ENCODE measurements at regions not wholly inside any gene's neighbourhood (a gene's known extent, or its start where the extent isn't known, plus 50 kb on each side); places are given as distances from the start of the nearest gene placed in this dataset.
"Not testable (repeated sequence)": the region's sequence is repeated elsewhere in the genome, so short reads cannot be mapped to it uniquely, and the experiment has no call there.

- H3K36me3 ChIP-seq (ENCODE audit: control insufficient read depth in 4 of 4, insufficient read depth in 3 of 4, low read depth in 1 of 4, low read length in 3 of 4); H3K27me3 ChIP-seq (ENCODE audit: control insufficient read depth in 4 of 4, insufficient read depth in 4 of 4, low read length in 3 of 4); DNase-seq (ENCODE audit: low spot score); H3K9me3 ChIP-seq (ENCODE audit: control insufficient read depth in 4 of 4, low read length in 3 of 4); H3K27ac ChIP-seq (ENCODE audit: low read depth in 1 of 2, low read length in 2 of 2); H3K4me3 ChIP-seq (ENCODE audit: low read depth in 1 of 3, low read length in 3 of 3); H3K4me1 ChIP-seq (ENCODE audit: control insufficient read depth in 4 of 4, insufficient read depth in 4 of 4, low read length in 3 of 4); H3K9ac ChIP-seq (ENCODE audit: low read depth in 1 of 2, low read length in 2 of 2): not testable (repeated sequence)
- 33% methylated on average over 30 of the region's 33 CpGs for WGBS
These were observed 1503.1 kb downstream of the FOXD4L5 start for GRCh38 chr9:63781817-63782439.

- WGBS, result 31% methylated on average over 35 of the region's 35 CpGs
- H3K4me3 ChIP-seq (ENCODE audit: low read depth in 1 of 3, low read length in 3 of 3); H3K27ac ChIP-seq (ENCODE audit: low read depth in 1 of 2, low read length in 2 of 2); H3K9ac ChIP-seq (ENCODE audit: low read depth in 1 of 2, low read length in 2 of 2); H3K4me1 ChIP-seq (ENCODE audit: control insufficient read depth in 4 of 4, insufficient read depth in 4 of 4, low read length in 3 of 4); H3K27me3 ChIP-seq (ENCODE audit: control insufficient read depth in 4 of 4, insufficient read depth in 4 of 4, low read length in 3 of 4); H3K9me3 ChIP-seq (ENCODE audit: control insufficient read depth in 4 of 4, low read length in 3 of 4); DNase-seq (ENCODE audit: low spot score); H3K36me3 ChIP-seq (ENCODE audit: control insufficient read depth in 4 of 4, insufficient read depth in 3 of 4, low read depth in 1 of 4, low read length in 3 of 4): not testable (repeated sequence)
These were observed 1503.6 kb downstream of the FOXD4L5 start for GRCh38 chr9:63781390-63781789.

GRCh38 chr9:63776220-63776619 lies 1508.8 kb downstream of the FOXD4L5 start:
- not testable (repeated sequence) for H3K9ac ChIP-seq (ENCODE audit: low read depth in 1 of 2, low read length in 2 of 2); H3K9me3 ChIP-seq (ENCODE audit: control insufficient read depth in 4 of 4, low read length in 3 of 4); H3K36me3 ChIP-seq (ENCODE audit: control insufficient read depth in 4 of 4, insufficient read depth in 3 of 4, low read depth in 1 of 4, low read length in 3 of 4)

GRCh38 chr9:63775092-63775426 lies 1510.0 kb downstream of the FOXD4L5 start:
- not testable (repeated sequence) for H3K27me3 ChIP-seq (ENCODE audit: control insufficient read depth in 4 of 4, insufficient read depth in 4 of 4, low read length in 3 of 4); H3K9me3 ChIP-seq (ENCODE audit: control insufficient read depth in 4 of 4, low read length in 3 of 4); H3K36me3 ChIP-seq (ENCODE audit: control insufficient read depth in 4 of 4, insufficient read depth in 3 of 4, low read depth in 1 of 4, low read length in 3 of 4); H3K27ac ChIP-seq (ENCODE audit: low read depth in 1 of 2, low read length in 2 of 2); H3K9ac ChIP-seq (ENCODE audit: low read depth in 1 of 2, low read length in 2 of 2); DNase-seq (ENCODE audit: low spot score); H3K4me1 ChIP-seq (ENCODE audit: control insufficient read depth in 4 of 4, insufficient read depth in 4 of 4, low read length in 3 of 4); H3K4me3 ChIP-seq (ENCODE audit: low read depth in 1 of 3, low read length in 3 of 3)
- WGBS, result 79% methylated on average over 14 of the region's 14 CpGs

More at GRCh38 chr9:63776220-63776619, 1508.8 kb downstream of the FOXD4L5 start:
- H3K27ac ChIP-seq (ENCODE audit: low read depth in 1 of 2, low read length in 2 of 2); DNase-seq (ENCODE audit: low spot score); H3K4me1 ChIP-seq (ENCODE audit: control insufficient read depth in 4 of 4, insufficient read depth in 4 of 4, low read length in 3 of 4); H3K4me3 ChIP-seq (ENCODE audit: low read depth in 1 of 3, low read length in 3 of 3); H3K27me3 ChIP-seq (ENCODE audit: control insufficient read depth in 4 of 4, insufficient read depth in 4 of 4, low read length in 3 of 4): not testable (repeated sequence)
- WGBS, result 68% methylated on average over 4 of the region's 7 CpGs

- H3K27me3 ChIP-seq (ENCODE audit: control insufficient read depth in 4 of 4, insufficient read depth in 4 of 4, low read length in 3 of 4); H3K4me3 ChIP-seq (ENCODE audit: low read depth in 1 of 3, low read length in 3 of 3); H3K36me3 ChIP-seq (ENCODE audit: control insufficient read depth in 4 of 4, insufficient read depth in 3 of 4, low read depth in 1 of 4, low read length in 3 of 4); H3K9ac ChIP-seq (ENCODE audit: low read depth in 1 of 2, low read length in 2 of 2); H3K9me3 ChIP-seq (ENCODE audit: control insufficient read depth in 4 of 4, low read length in 3 of 4); H3K27ac ChIP-seq (ENCODE audit: low read depth in 1 of 2, low read length in 2 of 2); DNase-seq (ENCODE audit: low spot score); H3K4me1 ChIP-seq (ENCODE audit: control insufficient read depth in 4 of 4, insufficient read depth in 4 of 4, low read length in 3 of 4): not testable (repeated sequence)
- WGBS, result 87% methylated on average over 14 of the region's 15 CpGs
These were observed 1510.5 kb downstream of the FOXD4L5 start for GRCh38 chr9:63774369-63775091.

- not testable (repeated sequence) for H3K36me3 ChIP-seq (ENCODE audit: control insufficient read depth in 4 of 4, insufficient read depth in 3 of 4, low read depth in 1 of 4, low read length in 3 of 4); H3K27ac ChIP-seq (ENCODE audit: low read depth in 1 of 2, low read length in 2 of 2); H3K9ac ChIP-seq (ENCODE audit: low read depth in 1 of 2, low read length in 2 of 2); H3K9me3 ChIP-seq (ENCODE audit: control insufficient read depth in 4 of 4, low read length in 3 of 4); H3K27me3 ChIP-seq (ENCODE audit: control insufficient read depth in 4 of 4, insufficient read depth in 4 of 4, low read length in 3 of 4); H3K4me3 ChIP-seq (ENCODE audit: low read depth in 1 of 3, low read length in 3 of 3); DNase-seq (ENCODE audit: low spot score); H3K4me1 ChIP-seq (ENCODE audit: control insufficient read depth in 4 of 4, insufficient read depth in 4 of 4, low read length in 3 of 4)
- 68% methylated on average over 13 of the region's 13 CpGs for WGBS
These were observed 1522.8 kb downstream of the FOXD4L5 start for GRCh38 chr9:63762230-63762629.

GRCh38 chr9:63729021-63729420 lies 1556.0 kb downstream of the FOXD4L5 start:
- H3K4me1 ChIP-seq (ENCODE audit: control insufficient read depth in 4 of 4, insufficient read depth in 4 of 4, low read length in 3 of 4); DNase-seq (ENCODE audit: low spot score); H3K27ac ChIP-seq (ENCODE audit: low read depth in 1 of 2, low read length in 2 of 2); H3K36me3 ChIP-seq (ENCODE audit: control insufficient read depth in 4 of 4, insufficient read depth in 3 of 4, low read depth in 1 of 4, low read length in 3 of 4); H3K9ac ChIP-seq (ENCODE audit: low read depth in 1 of 2, low read length in 2 of 2); H3K9me3 ChIP-seq (ENCODE audit: control insufficient read depth in 4 of 4, low read length in 3 of 4); H3K4me3 ChIP-seq (ENCODE audit: low read depth in 1 of 3, low read length in 3 of 3); H3K27me3 ChIP-seq (ENCODE audit: control insufficient read depth in 4 of 4, insufficient read depth in 4 of 4, low read length in 3 of 4): not testable (repeated sequence)
- 41% methylated on average over 4 of the region's 4 CpGs for WGBS
